ENCODE measurements at regions not wholly inside any gene's neighbourhood (a gene's known extent, or its start where the extent isn't known, plus 50 kb on each side); places are given as distances from the start of the nearest gene placed in this dataset.

DNA sequence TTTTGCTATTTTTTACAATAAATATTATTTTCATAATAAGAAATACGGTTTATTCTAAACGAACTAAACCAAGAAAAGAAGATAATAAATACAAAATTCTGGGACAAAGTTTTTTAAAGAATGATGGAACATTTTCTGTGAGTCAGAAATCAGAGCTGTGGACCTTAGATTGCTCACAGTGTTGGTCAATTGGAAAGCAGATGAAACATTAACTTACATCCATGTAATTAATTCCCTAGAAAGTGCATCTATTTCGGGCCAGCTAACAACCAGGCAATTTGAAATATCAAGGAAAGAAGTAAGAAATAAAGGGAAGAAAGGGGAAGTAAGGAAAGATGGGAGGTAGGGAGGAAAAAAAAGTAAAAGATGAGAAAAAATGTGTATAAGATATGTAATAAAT lies 1569.8 kb upstream of the TENM4 start:
- DNase-seq (ENCODE audit: low read depth), result no peak

DNA sequence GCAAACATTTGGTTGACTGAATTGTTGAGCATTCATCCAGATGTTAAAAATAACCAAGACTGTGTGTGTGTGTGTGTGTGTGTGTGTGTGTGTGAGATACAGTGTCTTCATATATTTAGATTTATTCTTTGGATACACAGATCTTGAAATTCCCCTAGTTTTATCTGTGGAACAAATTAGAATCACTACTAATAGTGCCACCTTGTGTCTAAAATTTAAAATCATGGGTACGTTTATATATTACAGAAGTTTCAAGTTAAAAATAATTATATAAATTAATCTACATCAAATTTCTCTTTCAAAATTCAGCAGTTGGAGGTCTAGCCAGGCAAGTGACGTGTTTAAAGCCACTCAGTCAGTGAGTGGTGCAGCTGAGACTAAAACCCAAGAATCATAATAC lies 1566.2 kb upstream of the TENM4 start:
- DNase-seq (ENCODE audit: low read depth), result peak; percentile 14

- peak; percentile 85 for DNase-seq (ENCODE audit: low read depth)
These were observed 1564.8 kb upstream of the TENM4 start for GRCh38 chr11:81005595-81005994.

DNA sequence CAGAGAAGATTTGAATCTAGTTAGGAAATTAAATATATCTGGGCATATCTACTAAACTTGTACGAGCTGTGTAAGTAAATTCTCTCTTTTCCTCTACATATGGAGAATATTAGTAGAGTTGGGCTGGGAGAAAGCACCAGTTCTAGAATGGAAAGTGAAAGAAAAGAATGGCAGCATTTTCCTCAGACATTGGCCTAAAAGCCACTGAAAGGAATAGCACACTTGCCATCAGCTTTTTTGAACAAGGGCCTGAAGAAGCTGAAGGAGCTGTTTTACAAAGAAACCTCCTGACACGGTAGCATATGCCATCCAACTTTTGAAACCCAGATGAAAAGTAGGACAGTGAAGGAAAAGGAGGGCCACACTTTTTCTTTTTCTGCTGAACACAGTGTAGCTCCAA lies 1563.7 kb upstream of the TENM4 start:
- no peak for DNase-seq (ENCODE audit: low read depth)

- DNase-seq (ENCODE audit: low read depth), result no peak
These were observed 1561.5 kb upstream of the TENM4 start for GRCh38 chr11:81002374-81002773.

DNA sequence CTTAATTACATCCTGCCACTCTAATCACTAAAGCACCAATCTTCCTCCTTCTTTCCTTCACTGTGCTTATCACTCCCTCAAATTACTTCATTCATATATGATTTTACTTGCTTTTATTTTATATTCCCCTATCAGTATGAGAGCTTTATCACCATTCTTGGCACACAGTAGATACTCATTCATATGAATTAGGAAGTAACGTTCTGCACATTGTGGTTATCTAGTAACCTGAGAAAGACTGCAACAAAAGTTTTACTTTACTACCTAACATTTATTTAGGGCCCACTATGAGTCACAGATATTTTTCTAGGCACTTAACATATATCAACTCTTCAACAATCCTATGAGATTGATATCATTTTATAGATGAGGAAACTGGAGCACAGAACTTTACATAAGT lies 1559.9 kb upstream of the TENM4 start:
- no peak for DNase-seq (ENCODE audit: low read depth)

DNA sequence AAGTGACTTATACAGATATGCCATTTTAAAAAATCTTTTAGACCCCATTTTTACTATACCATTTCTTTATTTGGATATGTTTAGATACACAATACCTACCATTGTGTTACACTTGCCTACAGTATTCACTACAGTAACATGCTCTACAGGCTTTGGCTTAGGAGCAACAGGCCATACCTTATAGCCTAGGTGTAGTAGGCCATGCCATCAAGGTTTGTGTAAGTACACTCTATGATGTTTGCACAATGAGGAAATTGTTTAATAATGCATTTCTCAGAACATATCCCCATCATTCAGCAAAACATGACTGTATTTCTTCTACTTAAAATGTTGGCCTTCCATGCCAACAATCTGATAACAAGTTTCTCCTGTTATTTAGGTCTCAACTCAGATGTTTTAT lies 1559.5 kb upstream of the TENM4 start:
- no peak for DNase-seq (ENCODE audit: low read depth)

DNA sequence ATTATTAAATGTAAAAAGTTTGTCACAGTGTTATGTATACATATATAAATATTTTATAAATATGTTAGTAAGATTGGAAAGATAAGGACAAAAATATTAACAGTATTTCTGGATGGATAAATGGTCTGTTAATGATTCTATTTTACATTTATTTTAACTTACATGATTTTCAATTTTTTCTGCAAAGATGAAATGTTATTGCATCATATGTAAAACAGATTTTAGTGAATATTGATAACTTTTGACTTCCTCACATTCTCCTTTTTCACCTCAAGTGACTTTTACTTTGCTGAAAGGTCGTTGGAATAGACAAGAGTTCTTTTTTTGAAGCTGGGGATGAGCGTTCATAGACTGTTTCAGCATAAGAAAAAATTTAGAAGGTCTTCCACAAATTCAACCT lies 1554.7 kb upstream of the TENM4 start:
- DNase-seq (ENCODE audit: low read depth), result no peak

DNA sequence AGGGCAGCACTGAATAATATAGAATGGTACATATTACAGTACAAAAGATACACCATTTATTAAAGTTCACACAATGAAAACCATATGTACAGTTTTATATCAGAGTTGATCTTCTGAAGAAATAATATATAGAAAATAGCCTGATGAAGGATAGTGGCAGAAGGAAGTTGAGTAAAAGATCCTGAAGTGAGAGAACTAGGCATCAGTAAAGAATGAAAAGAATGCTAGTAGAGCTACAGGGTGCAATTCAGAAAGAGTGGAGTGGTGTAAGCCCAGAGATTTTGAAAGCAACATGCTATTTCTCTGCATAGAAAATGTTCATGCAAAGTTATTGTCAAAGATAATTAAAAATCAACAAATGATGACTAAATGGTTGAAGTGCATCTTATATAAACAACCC lies 1552.7 kb upstream of the TENM4 start:
- peak; percentile 9 for DNase-seq (ENCODE audit: low read depth)

DNA sequence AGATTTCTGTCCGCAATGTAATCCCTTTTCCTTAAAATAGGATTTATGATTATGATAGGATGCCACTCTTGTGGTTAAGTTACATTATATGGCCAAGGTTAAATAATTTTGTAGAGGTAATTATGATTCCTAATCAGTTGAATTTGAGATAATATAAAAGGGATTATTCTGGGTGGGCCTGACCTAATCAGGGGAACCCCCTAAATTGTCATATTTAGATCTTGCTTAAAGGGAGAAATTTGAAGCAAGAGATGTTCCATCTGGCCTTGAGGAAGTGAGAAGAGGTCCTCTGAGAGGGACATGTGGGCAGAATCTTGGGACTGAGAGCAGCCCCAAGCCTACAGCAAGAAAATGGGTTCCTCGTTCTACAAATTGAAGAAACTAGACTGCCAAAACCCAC lies 1550.1 kb upstream of the TENM4 start:
- DNase-seq (ENCODE audit: low read depth), result no peak

GRCh38 chr11:80987171-80987570 lies 1546.3 kb upstream of the TENM4 start:
- no peak for DNase-seq (ENCODE audit: low read depth)

DNA sequence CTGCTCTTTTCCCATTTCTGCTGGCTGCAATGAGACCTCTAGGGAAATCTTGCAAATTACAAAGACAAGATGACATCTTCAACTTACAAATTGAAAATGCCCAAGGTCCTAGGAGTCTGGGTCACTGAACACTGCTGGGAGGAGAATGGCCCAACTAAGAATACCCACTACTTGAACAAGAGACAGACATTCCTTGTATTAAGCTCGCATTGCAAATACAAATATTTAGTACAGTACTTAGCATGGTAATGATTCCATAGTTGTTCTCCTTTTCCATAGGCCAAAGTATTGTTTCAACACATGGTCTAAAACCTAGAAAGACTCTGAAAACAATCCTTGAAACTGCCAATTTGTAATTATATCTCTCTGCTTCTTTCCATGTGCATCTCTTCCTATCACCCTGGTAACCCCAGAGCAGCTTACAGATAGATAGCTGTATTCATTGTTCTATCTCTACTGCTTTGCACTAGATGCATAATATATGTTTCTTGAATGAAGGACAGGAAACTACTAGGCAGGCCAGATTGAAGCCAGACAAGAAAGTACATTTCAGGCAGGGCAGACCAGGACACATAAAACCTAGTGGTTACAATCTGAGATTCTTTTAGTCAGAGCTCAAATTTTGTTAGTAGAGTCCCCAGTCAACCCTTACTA lies 1545.7 kb upstream of the TENM4 start:
- no peak for DNase-seq (ENCODE audit: low read depth)

GRCh38 chr11:80980227-80980626 lies 1539.4 kb upstream of the TENM4 start:
- peak; percentile 4 for DNase-seq (ENCODE audit: low read depth)

GRCh38 chr11:80973786-80974185 lies 1533.0 kb upstream of the TENM4 start:
- DNase-seq (ENCODE audit: low read depth), result no peak

DNA sequence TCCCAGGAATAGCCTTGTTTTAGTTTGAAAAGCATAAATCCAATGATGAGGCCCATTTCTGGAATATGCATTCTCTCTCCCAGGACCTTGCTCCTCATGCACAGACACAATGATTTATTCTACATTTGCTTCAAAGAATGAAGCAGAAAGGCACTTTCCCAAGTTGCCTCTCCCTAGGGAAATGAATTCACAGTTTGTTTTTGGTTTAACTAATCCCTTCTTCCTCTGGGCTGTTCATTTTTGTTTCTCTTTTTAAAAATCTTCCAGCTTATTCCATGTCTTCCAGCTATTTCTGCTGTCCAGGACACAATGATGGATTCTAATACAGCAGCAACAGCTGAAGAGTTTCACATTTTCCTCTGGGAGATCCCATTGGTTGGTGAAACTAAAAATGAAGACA lies 1529.2 kb upstream of the TENM4 start:
- DNase-seq (ENCODE audit: low read depth), result no peak

- no peak for DNase-seq (ENCODE audit: low read depth)
These were observed 1526.8 kb upstream of the TENM4 start for GRCh38 chr11:80967649-80968048.

GRCh38 chr11:80960381-80961029 lies 1519.7 kb upstream of the TENM4 start:
- DNase-seq (ENCODE audit: low read depth), result no peak

DNA sequence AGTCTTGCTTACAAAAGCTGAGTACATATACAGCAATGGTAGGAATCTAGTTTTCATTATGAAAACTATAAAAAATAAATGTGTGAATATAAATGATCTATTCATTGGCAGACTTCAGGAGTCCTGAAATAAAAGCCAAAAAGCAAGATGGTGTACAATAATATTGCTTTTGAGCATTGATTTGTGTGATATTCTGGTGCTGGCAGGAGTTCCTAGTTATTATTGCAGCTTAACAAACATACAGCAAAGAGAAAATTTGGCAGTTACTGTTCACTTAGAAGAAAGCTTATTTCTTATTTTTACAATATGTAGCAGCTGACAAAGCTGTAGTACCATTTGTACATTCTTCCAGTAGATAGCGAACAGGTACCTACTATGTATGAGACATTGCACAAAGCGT lies 1518.9 kb upstream of the TENM4 start:
- DNase-seq (ENCODE audit: low read depth), result no peak

DNA sequence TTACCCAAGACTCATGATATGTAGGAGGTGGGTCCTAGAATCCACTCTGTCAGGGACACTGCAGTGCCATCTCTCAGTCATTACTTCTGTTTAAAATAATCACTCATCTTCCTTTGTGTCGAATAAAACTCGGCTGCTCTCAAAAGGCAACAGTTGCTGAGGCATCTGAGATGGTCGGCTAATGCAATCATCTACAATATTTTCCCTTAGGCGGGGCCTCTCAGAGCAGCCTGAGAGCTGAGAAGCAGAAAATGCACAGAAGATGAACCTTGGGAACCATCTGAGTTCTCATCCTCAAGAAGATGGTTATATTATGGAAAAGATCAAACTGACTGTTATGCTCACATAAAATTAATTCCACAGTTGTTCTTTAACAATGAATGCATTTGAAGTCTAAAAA lies 1518.2 kb upstream of the TENM4 start:
- no peak for DNase-seq (ENCODE audit: low read depth)

- peak; percentile 51 for DNase-seq (ENCODE audit: low read depth)
These were observed 1517.5 kb upstream of the TENM4 start for GRCh38 chr11:80958361-80958760.

- DNase-seq (ENCODE audit: low read depth), result no peak
These were observed 1514.8 kb upstream of the TENM4 start for GRCh38 chr11:80955588-80955987.

DNA sequence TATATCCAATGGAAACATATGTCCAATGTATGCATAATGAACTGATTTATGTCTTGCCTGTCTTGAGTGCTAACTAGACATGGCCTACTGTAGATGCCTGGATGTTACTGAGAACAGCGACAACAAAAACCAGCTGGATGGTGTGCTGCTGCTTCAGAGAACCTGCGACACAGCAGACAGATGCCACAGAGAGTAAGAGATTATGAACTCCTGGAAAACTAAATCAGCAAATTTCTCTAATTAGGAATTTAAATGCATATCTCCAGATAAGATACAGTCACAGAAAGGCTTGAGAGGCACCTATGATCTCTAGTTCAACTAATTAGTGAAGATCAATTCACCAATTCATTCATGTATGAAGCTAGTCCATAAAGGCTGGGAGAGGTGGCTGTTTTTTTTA lies 1508.0 kb upstream of the TENM4 start:
- DNase-seq (ENCODE audit: low read depth), result no peak

GRCh38 chr11:80944758-80945157 lies 1503.9 kb upstream of the TENM4 start:
- no peak for DNase-seq (ENCODE audit: low read depth)

- no peak for DNase-seq (ENCODE audit: low read depth)
These were observed 1502.4 kb upstream of the TENM4 start for GRCh38 chr11:80943226-80943625.

Data from iris pigment epithelial cell (primary cell).